Activated B cell treated with CpG ODN at 0.5 μM for 24 hours (primary cell): ENCODE measurements at regions not wholly inside any gene's neighbourhood (a gene's known extent, or its start where the extent isn't known, plus 50 kb on each side); places are given as distances from the start of the nearest gene placed in this dataset.

Experiments used
- ATAC-seq: fragments of 200-7000 bp; cut with Tn5 transposase; one replicate; pipeline ENCODE4 v1.10.0; 2021; ENCODE audit warnings: low read depth, mild to moderate bottlenecking, moderate library complexity
- CTCF ChIA-PET: fragments of 350-600 bp; sonication (Branson Sonifier 250); formaldehyde crosslinking; loops from one replicate; lab custom pipeline; 2021; ENCODE audit warnings: antibody characterized with exemption; lab: Charles Lee
- POLR2A ChIA-PET: fragments of 350-600 bp; sonication (Branson Sonifier 250); formaldehyde crosslinking; loops from one replicate; lab custom pipeline; 2021; ENCODE audit warnings: antibody characterized with exemption; lab: Charles Lee
- DNase-seq: peaks from one replicate; pipeline ENCODE4 v3.0.0; 2022
- H3K27ac Mint-ChIP-seq: one replicate; pipeline ENCODE4 v1.8.0; 2020; ENCODE audit warnings: mixed read lengths
- H3K27me3 Mint-ChIP-seq: one replicate; pipeline ENCODE4 v1.8.0; 2021; ENCODE audit warnings: mixed read lengths
- H3K36me3 Mint-ChIP-seq: one replicate; pipeline ENCODE4 v1.8.0; 2021; ENCODE audit warnings: low read depth, mixed read lengths
- H3K4me1 Mint-ChIP-seq: one replicate; pipeline ENCODE4 v1.8.0; 2021; ENCODE audit warnings: mixed read lengths
- H3K4me3 Mint-ChIP-seq: one replicate; pipeline ENCODE4 v1.8.0; 2020; ENCODE audit warnings: mild to moderate bottlenecking, mixed read lengths
- H3K9me3 Mint-ChIP-seq: one replicate; pipeline ENCODE4 v1.8.0; 2020; ENCODE audit warnings: mixed read lengths
- intact Hi-C: fragments of 100-400 bp; cut with micrococcal nuclease; formaldehyde crosslinking; loops from one replicate; pipeline ENCODE4 v1.15.1; 2024
- TF ChIP-seq, protein P1 (sequence below): fragments of 200-600 bp; IDR thresholded peaks from one replicate; pipeline ENCODE4 v1.8.0; 2022; ENCODE audit warnings: antibody characterized with exemption, mild to moderate bottlenecking

DNA sequence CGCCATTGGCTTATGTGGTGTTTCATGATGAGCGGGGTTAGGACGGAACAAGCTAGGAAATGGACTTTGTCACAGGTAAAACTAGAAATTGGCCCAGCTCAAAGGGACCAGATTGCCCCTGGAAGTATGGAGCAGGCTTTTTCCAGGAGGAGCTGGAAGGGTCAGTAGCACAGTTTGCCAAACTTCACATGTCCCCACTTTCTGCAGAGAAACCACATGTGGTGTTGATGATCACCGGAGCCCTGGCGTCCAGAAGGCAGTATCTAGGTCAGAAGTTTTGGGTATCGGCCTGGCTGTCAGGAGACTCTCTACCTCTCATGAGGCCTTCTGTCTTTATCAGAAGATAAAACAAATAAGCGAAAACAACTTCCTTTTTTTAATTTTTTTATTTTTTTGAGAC is 248.5 kb downstream of the SOX9 start:
- no peak for DNase-seq
- TF ChIP-seq, protein P1, sequence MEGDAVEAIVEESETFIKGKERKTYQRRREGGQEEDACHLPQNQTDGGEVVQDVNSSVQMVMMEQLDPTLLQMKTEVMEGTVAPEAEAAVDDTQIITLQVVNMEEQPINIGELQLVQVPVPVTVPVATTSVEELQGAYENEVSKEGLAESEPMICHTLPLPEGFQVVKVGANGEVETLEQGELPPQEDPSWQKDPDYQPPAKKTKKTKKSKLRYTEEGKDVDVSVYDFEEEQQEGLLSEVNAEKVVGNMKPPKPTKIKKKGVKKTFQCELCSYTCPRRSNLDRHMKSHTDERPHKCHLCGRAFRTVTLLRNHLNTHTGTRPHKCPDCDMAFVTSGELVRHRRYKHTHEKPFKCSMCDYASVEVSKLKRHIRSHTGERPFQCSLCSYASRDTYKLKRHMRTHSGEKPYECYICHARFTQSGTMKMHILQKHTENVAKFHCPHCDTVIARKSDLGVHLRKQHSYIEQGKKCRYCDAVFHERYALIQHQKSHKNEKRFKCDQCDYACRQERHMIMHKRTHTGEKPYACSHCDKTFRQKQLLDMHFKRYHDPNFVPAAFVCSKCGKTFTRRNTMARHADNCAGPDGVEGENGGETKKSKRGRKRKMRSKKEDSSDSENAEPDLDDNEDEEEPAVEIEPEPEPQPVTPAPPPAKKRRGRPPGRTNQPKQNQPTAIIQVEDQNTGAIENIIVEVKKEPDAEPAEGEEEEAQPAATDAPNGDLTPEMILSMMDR, result no peak
- ChIA-PET POLR2A (no interaction called here), CTCF (no interaction called here)
- H3K4me1 Mint-ChIP-seq, result no peaks in the 10 kb centered on the region
- no peaks in the 10 kb centered on the region for H3K9me3 Mint-ChIP-seq
- no peak for ATAC-seq
- intact Hi-C loops, result no loop called here
- H3K36me3 Mint-ChIP-seq, result no peaks in the 10 kb centered on the region
- no peak overlapping the region for H3K27ac Mint-ChIP-seq
- no peak overlapping the region for H3K4me3 Mint-ChIP-seq
- H3K27me3 Mint-ChIP-seq, result no peaks in the 10 kb centered on the region

DNA sequence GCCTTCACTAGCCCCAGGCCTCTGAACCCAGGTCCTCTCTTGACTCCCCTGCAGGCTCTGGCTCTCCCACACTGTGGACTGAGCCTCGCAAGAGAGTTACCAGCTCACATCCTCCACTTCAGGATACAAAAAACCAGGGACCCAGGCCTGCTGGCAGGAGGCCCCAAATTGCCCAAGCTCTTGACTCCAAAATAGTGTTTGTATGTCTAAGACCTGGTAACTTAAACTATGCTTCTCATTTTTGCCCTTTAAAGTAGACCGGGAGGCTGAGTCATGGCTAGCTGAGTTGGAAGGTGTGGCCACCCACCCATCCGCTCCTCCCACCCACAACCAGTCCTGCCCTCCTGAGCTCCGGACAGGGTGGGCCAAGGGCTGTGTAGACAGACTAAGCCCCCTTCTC is 250.0 kb downstream of the SOX9 start:
- Mint-ChIP-seq H3K27ac (no peak overlapping the region), H3K27me3 (no peaks in the 10 kb centered on the region), H3K36me3 (no peaks in the 10 kb centered on the region), H3K9me3 (no peaks in the 10 kb centered on the region), H3K4me1 (no peaks in the 10 kb centered on the region), H3K4me3 (no peak overlapping the region)
- DNase-seq, result no peak
- TF ChIP-seq, protein P1, result no peak
- POLR2A ChIA-PET, result no interaction called here
- intact Hi-C loops, result no loop called here
- CTCF ChIA-PET, result no interaction called here
- ATAC-seq, result no peak

DNA sequence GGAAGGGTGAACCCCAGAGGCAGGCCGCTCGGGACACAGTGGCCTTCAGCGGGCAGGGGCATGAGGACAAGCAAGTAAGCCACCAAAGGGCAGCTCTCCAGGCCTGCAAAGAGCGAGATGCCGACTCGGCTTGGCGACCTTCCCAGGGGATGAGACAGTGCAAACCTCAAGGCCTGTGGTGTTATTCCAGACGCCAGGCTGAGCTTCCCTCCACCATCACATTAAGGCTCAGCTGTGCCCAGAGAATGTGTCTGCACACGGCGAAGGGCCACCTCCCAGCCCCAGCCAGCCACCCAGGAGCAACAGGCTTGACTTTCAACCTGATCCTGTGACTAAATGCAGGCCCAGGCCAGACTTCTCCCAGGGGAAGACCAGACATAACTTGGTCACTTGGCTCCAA is 251.4 kb downstream of the SOX9 start:
- no peaks in the 10 kb centered on the region for H3K4me1 Mint-ChIP-seq
- intact Hi-C loops, result no loop called here
- ChIA-PET CTCF (no interaction called here), POLR2A (no interaction called here)
- no peak overlapping the region for H3K27ac Mint-ChIP-seq
- no peak overlapping the region for H3K4me3 Mint-ChIP-seq
- H3K36me3 Mint-ChIP-seq, result no peaks in the 10 kb centered on the region
- H3K9me3 Mint-ChIP-seq, result no peaks in the 10 kb centered on the region
- no peak for ATAC-seq
- peaks cover 2% of the 10 kb centered on the region for H3K27me3 Mint-ChIP-seq
- TF ChIP-seq, protein P1, result no peak
- DNase-seq, result no peak

DNA sequence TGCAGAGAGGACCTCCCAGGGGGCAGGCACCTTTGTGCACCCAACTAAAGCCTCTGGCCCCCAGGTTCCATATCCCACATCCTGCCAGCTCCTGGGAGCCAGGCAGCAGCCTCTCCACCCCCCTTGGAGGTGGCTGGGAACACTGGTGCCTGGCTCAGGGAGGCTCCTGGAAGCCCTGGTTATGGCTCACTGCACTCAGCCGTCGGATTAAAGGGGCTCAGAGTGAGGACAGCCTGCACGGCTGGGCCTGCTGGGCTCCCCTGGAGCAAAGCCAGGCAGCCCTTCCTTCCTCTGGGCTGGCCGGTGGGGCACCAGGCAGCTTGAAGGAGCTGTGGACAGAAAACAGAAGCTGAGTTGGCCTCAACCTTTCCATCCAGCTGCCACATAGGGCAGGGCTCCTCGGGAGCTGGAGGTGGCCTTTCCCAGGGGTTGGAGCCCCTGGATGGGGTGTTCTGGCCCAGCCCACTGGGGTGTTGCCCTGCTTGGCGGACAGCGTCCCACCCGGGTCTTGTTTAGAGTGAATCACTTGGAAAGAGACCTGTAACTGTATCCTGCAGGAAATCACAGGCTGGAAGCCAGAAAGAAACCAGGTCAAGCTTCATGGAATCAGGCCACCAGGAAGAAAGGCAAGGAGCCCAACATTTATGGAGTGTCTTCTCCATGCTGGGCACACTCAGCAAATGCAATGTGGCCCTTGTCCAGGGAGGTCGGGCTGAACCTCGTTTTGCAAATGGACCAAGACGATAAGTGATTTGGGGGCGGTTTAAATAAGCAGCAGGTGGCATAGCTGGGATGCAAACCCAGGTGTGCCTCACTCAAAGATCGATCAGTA is 253.3 kb downstream of the SOX9 start:
- no peaks in the 10 kb centered on the region for H3K4me1 Mint-ChIP-seq
- POLR2A ChIA-PET, result no interaction called here
- H3K4me3 Mint-ChIP-seq, result no peak overlapping the region

DNA sequence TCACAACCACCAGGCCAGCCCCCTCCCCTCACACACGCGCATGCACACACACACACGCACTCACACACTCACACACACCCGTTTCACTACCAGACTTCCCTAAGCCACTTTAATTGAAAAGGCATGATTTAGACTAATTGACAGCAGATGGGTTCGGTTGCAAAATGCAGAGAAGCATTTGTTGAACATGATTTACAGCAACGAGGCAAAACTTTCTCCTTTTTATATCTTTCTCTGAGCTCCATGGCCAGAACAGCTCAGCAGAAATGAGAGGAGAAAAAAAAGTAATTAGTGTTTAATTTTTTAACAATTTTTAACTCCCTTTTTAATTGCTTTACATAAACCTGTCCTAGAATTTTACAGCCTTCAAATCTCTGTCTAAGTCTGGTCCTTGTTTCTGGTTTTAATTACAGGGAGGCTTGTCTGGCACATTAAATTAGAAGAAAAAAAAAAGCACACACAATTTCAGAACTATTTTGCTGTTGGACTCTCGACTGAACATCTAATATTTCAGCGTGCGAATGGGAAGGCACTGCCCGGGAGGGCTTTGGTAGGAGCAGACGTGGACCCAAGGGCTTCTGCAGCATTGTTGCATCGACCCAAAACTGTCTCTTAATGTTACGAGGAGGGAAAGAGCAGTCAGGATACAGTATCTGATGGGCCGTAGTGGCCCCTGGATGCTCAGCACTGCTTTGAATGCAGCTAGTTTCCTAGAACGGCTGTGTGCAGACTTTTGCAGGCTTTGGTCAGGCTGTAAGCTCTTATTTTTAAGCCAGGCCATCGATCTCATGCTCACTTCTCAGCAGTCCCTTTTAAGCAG is 255.9 kb downstream of the SOX9 start:
- Mint-ChIP-seq H3K4me3 (no peak overlapping the region), H3K36me3 (no peaks in the 10 kb centered on the region), H3K9me3 (no peaks in the 10 kb centered on the region), H3K4me1 (no peaks in the 10 kb centered on the region), H3K27me3 (peaks cover 2% of the 10 kb centered on the region), H3K27ac (no peak overlapping the region)
- TF ChIP-seq, protein P1, result no peak
- ATAC-seq (no peak), DNase-seq (no peak)
- POLR2A ChIA-PET, result no interaction called here
- CTCF ChIA-PET, result no interaction called here
- intact Hi-C loops, result no loop called here

More for the DNA sequence above, 253.3 kb downstream of the SOX9 start:
- Mint-ChIP-seq H3K27ac (no peak overlapping the region), H3K36me3 (no peaks in the 10 kb centered on the region), H3K9me3 (no peaks in the 10 kb centered on the region), H3K27me3 (peaks cover 2% of the 10 kb centered on the region)
- DNase-seq (no peak), ATAC-seq (no peak)
- intact Hi-C loops, result no loop called here
- TF ChIP-seq, protein P1, result no peak
- CTCF ChIA-PET, result no interaction called here
